GM18498 (cell line): ENCODE measurements at regions not wholly inside any gene's neighbourhood (a gene's known extent, or its start where the extent isn't known, plus 50 kb on each side); places are given as distances from the start of the nearest gene placed in this dataset.

Experiments used
- ATAC-seq: cut with Tn5 transposase; IDR thresholded peaks from one replicate; pipeline ENCODE4 v1.9.1; 2021; ENCODE audit warnings: mild to moderate bottlenecking, moderate library complexity; ENCODE audit not compliant: unreplicated experiment

GRCh38 chr11:128269466-128269865 is 317.9 kb downstream of the ETS1 start:
- ATAC-seq, result no peak

DNA sequence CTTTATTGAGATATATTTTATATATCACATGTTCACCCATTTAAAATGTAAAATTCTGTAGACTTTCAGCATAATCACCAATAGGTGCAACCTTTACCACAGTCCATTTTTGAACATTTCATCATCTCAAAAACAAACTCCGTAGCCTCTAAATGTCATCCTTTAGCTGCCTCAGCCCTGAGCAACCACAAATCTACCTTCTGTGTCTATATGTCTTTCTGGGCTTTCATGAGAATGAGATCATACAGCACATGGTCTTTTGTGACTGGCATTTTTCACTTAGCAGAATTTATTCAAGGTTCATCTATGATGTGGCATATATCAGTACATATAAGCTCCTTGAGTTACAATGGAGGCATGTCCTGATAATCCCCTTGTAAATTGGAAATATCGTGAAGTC is 320.5 kb downstream of the ETS1 start:
- no peak for ATAC-seq

DNA sequence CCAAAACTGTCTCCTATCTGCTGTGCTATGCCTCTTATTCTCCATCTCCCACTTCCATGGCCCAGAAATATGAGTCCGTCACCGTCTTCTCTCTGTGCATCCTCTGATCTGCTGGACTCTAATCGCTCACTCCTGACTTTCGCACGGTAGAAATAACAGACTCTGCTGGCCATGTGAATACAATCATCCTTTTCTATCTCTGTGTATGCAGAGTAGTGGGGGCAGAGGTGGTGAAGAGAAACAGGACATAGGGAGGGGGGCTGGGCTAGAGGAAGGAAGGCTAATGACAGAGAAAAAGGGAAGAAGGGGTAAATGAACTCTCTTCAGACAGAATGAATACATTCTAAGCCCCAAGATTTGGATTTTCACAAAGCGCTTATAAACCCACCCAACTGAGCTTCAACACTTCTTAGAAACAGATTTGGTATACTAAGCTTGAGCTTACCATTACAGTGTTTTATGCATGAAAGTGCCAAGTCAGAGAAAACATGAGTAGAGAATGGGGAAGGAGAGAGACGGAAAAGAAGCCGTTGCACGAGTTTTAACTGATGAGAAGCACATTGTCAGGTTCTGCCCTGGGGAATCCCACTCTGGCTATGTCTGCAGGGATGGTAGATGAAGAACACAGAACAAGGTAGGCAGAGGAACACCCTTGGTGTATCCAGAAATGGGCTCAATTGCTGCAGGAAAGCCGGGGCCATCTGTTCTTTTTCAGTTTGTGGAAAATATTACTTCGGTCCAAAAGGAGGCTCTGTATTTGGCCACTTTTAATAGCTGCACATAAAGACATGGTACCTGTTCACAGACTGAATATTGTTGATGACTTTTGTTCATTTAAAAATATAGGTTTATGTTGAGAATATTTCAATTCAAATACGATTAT is 324.7 kb downstream of the ETS1 start:
- no peak for ATAC-seq

GRCh38 chr11:128261011-128261421 is 326.3 kb downstream of the ETS1 start:
- ATAC-seq, result no peak

DNA sequence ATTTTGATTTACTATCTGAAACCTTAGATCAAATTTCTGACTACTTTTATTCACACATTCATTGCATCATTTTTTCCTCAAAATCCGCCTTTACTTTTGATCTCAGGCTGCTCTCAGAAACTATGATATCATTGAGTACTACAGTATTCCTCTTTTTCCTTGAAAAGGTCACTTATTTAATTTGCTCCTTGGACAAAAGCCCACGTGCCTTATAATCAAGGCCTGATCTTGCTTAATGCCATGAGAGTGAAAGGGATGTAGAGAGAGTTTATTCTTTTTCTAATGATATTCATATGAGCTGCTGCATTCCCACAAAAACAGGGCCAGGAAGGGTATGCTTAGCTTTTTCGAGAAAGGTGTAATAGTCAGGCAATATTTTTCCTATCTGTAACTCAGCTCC is 327.0 kb downstream of the ETS1 start:
- ATAC-seq, result no peak

GRCh38 chr11:128259816-128260215 is 327.5 kb downstream of the ETS1 start:
- no peak for ATAC-seq

DNA sequence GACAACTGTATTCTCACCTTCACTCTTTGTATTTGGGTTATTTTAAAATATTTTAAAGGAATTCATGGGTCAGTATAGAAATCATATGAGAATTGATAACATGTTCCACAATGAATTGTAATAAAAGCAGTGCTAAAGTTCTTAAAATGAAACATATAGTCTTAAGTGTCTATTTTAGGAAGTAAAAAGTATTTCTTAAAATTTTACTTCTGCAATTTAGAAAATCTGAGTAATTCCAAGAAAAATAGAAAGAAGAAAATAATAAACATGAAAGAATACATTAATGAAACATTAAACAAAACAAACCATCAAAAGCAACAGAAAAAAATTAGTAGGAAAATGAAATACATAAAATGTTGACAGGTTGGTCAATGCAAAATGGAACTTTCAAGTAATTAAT is 332.4 kb downstream of the ETS1 start:
- no peak for ATAC-seq

GRCh38 chr11:128251140-128251539 is 336.2 kb downstream of the ETS1 start:
- ATAC-seq, result no peak

- ATAC-seq, result no peak
Measured at GRCh38 chr11:128250482-128250881, 336.9 kb downstream of the ETS1 start.

GRCh38 chr11:128246810-128247594 is 340.4 kb downstream of the ETS1 start:
- no peak for ATAC-seq

DNA sequence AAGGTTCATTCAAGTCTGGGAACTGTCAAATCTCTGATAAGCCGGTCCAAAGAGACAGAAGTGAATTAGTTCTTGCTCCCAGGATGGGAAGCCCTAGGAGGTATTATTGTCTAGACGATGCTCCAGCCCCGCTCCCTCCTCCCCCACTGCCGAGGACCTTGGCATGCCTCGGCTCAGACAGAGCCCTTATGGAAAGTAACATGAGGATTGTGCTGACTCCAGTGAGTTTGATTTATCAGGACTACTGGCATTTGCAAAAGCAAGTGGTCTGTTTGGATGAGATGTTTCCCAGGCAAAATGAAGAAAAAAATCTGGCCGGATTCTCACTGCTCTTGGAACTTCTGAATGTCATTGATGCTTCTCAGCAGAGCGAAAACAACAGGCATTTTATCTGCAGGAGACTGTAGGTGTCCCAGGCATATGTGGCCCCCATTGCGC is 341.0 kb downstream of the ETS1 start:
- no peak for ATAC-seq

DNA sequence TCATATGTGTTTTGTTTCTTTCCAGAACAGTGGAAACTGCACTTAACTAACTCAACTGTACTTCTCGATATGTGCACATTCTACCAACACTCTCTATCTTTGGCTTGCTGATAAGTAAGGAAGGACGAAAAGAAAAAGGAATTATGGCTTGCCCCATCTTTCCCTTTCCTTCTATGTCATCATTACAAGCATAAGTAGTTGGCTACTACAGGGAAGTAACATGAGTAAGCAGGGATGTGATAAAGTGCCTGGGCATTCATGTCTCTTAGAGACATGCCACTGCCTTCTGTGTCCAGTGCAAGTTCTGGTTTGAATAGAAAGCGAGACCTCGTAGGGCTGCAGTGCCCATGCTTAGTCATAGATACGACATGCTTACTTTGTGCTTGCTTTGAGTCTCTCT is 342.5 kb downstream of the ETS1 start:
- no peak for ATAC-seq

DNA sequence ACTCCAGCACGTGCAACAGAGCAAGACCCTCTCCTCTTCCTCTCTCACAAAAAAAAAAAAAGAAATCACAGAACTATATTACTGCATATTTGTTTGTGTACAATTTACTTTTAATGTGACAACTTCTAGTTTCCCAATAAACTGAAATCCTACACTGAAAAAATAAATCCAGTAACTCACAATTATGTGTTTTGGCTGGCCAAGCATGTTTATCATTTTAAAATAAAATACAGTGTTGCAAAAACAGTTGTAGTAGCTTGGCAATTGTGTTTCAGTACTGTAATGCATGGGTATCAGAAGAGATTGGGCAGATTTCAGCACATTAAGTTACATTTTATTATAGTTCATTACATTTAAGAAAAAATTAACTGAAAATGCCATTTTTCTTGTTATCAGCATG is 344.9 kb downstream of the ETS1 start:
- no peak for ATAC-seq

GRCh38 chr11:128240546-128240945 is 346.8 kb downstream of the ETS1 start:
- no peak for ATAC-seq

- peak; percentile 21 for ATAC-seq
Measured at GRCh38 chr11:128239306-128239705, 348.1 kb downstream of the ETS1 start.

DNA sequence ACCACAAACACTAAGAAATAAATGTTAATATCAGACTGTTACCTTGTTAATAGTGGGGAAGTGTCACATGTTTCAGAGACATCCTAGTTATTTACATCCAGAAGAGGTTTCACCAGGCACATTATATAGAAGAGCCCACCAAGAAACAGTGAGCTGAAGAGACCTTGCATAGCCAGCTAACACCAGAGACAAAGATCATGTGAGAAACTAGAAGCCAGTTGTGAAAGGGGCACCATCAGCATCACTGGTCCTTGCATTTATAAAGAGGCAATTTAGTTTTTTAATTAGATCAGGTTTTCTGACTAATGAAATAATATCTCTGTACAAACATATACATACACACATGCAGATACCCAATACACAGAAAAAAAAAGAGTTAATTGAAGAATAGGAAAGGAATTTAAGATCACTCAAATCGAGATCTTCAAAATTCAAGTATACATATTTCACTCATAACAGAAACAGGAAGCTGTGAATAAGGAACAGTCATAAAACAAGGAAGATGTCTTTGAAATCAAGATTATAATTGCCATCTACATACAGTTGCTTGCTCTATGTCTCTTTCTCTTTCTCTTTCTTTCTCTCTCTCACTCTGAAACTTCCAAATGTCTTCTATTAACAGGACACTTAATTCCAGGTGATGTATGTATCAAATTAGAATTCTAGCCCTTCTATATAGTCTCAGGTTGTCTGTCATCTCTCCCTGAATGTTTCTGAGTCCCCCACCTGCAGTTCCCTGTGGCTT is 348.7 kb downstream of the ETS1 start:
- ATAC-seq, result peak; percentile 65

DNA sequence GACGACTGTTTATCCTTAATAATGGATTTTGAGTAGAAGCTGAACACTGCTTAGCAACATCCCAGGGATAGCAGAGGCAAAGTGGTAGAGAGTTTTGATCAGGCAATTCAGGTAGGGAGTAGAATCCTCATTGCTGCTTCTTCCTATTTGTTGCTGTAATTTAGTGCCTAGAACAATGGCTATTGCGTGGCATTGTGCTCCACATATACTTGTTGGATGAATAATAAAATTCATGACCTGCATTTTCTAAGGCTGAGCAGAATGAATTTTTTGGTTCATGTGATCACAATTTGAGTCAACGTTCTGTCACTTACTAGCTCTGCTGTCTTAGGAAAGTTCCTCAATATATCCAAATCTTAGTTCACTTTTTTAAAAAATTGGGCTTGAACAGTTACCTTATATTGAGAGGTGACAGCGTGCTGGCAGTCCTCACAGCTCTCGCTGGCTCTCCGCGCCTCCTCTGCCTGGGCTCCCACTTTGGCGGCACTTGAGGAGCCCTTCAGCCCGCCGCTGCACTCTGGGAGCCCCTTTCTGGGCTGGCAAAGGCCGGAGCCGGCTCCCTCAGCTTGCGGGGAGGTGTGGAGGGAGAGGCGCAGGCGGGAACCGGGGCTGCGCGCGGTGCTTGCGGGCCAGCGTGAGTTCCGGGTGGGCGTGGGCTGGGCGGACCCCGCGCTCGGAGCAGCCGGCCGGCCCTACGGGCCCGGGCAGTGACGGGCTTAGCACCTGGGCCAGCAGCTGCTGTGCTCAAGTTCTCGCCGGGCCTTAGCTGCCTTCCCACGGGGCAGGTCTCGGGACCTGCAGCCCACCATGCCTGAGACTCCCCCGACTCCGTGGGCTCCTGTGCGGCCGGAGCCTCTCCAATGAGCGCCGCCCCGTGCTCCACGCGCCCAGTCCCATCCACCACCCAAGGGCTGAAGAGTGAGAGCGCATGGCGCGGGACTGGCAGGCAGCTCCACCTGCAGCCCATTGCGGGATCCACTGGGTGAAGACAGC is 350.6 kb downstream of the ETS1 start:
- ATAC-seq, result no peak

GRCh38 chr11:128235958-128236357 is 351.4 kb downstream of the ETS1 start:
- no peak for ATAC-seq

- no peak for ATAC-seq
Measured at GRCh38 chr11:128235426-128235825, 351.9 kb downstream of the ETS1 start.

DNA sequence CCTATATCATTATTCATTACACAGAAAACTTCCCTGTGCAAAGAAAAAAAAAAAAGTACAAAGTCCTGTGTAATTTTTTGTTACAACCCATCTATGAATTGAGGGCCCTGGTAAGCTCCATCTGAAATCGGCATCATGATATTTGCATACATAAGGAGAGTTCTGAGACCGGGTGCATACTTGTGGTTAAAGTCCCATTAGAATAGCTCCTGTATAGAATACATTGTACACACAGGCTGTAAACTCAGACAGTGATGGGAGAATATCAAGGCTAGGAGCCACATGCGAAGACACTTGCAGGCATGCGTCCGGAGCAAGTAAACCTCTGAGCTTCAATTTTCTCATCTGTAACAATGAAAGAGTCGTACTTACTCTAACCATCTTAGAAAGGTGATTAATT is 353.2 kb downstream of the ETS1 start:
- no peak for ATAC-seq
